Left ventricle myocardium inferior (tissue), 1 donor: ENCODE measurements at regions not wholly inside any gene's neighbourhood (a gene's known extent, or its start where the extent isn't known, plus 50 kb on each side); places are given as distances from the start of the nearest gene placed in this dataset.

Source experiments
- DNase-seq: peaks from one replicate; pipeline ENCODE4 v3.0.0-alpha.2; 2020
- H3K27ac ChIP-seq: fragments of 200-600 bp; replicated peaks from 2 replicates; pipeline ENCODE4 v1.8.0; 2021
- H3K27me3 ChIP-seq: fragments of 200-600 bp; 2 replicates; pipeline ENCODE4 v1.8.0; 2021; ENCODE audit warnings: low read depth
- H3K36me3 ChIP-seq: fragments of 200-600 bp; 2 replicates; pipeline ENCODE4 v1.8.0; 2021
- H3K4me1 ChIP-seq: fragments of 200-600 bp; 2 replicates; pipeline ENCODE4 v1.8.0; 2021
- H3K4me3 ChIP-seq: fragments of 200-600 bp; 2 replicates; pipeline ENCODE4 v1.8.0; 2021; ENCODE audit warnings: mild to moderate bottlenecking, moderate library complexity
- H3K9me3 ChIP-seq: fragments of 200-600 bp; replicated peaks from 2 replicates; pipeline ENCODE4 v1.8.0; 2021
- intact Hi-C: fragments of 100-400 bp; cut with micrococcal nuclease; formaldehyde crosslinking; loops from one replicate; pipeline ENCODE4 v1.11.0; 2022
- TF ChIP-seq, protein P1 (sequence below): fragments of 200-600 bp; IDR thresholded peaks from 2 replicates; pipeline ENCODE4 v1.8.0; 2021; ENCODE audit warnings: antibody characterized with exemption, mild to moderate bottlenecking, borderline replicate concordance
- donor health status: DM: no; HTN: yes; CAD: no; lungs with severe emphysema.

DNA sequence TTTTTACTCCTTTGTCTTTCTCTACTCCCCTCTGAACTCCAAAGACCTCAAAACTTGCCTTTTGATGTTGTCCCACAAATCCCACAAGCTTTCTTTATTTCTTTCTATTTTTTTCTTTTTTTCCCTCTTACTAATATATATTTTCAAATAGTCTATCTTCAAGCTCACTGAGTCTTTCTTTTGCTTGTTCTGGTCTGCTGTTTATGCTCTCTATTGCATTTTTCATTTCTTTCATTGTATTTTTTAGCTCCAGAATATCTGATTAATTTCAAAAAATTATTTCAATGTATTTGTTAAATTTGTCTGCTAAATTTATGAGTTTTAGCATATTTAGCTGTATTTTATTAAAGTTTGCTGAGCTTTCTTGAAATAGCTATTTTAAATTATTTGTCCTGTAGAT, 223.3 kb upstream of the IRX1 start:
- TF ChIP-seq, protein P1, sequence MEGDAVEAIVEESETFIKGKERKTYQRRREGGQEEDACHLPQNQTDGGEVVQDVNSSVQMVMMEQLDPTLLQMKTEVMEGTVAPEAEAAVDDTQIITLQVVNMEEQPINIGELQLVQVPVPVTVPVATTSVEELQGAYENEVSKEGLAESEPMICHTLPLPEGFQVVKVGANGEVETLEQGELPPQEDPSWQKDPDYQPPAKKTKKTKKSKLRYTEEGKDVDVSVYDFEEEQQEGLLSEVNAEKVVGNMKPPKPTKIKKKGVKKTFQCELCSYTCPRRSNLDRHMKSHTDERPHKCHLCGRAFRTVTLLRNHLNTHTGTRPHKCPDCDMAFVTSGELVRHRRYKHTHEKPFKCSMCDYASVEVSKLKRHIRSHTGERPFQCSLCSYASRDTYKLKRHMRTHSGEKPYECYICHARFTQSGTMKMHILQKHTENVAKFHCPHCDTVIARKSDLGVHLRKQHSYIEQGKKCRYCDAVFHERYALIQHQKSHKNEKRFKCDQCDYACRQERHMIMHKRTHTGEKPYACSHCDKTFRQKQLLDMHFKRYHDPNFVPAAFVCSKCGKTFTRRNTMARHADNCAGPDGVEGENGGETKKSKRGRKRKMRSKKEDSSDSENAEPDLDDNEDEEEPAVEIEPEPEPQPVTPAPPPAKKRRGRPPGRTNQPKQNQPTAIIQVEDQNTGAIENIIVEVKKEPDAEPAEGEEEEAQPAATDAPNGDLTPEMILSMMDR, result no peak

DNA sequence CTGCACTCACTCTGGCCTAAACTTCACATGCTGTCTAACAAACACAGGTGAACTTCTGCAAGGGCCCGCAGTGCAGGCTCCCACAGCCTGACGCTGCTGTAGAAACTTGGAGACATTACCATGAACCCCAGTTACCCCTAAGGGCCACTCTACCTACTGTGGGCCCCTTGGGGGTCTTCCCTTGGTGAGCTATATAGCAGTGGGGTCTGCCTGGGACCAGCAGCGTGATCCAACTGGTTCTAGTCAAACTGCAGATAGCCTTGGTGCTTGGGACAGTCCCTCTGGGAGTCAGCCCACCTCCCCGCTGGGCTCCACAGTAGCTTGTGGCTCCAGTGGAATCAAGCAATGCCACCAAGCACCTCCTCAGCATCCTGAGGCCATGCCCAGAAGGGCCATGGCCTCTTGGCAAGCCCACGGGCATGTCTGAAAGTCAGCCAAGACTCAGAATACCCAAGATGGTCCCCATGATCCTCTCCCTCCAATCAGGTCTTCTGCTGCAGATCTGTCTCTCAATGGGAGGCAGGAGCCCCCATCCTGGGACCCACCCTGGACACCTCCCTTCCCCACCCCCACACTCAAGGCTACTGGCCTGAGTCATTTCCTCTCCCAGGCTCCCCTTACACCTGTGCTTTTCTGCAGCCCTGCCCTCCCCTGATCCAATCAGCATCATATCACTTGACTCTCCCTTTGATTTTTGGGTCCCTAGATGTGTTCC, 230.0 kb upstream of the IRX1 start:
- Histone ChIP-seq H3K4me3 (no peak overlapping the region), H3K27me3 (peaks cover 28% of the 10 kb centered on the region), H3K9me3 (peaks cover 15% of the 10 kb centered on the region), H3K4me1 (no peaks in the 10 kb centered on the region), H3K36me3 (no peaks in the 10 kb centered on the region), H3K27ac (no peak overlapping the region)
- no peak for DNase-seq
- intact Hi-C loops, result no loop called here
- TF ChIP-seq, protein P1, result no peak

More for the DNA sequence above, 223.3 kb upstream of the IRX1 start:
- Histone ChIP-seq H3K27ac (no peak overlapping the region), H3K36me3 (no peaks in the 10 kb centered on the region), H3K9me3 (peaks cover 43% of the 10 kb centered on the region), H3K4me1 (no peaks in the 10 kb centered on the region), H3K27me3 (no peaks in the 10 kb centered on the region), H3K4me3 (no peak overlapping the region)
- no peak for DNase-seq
- intact Hi-C loops, result no loop called here

DNA sequence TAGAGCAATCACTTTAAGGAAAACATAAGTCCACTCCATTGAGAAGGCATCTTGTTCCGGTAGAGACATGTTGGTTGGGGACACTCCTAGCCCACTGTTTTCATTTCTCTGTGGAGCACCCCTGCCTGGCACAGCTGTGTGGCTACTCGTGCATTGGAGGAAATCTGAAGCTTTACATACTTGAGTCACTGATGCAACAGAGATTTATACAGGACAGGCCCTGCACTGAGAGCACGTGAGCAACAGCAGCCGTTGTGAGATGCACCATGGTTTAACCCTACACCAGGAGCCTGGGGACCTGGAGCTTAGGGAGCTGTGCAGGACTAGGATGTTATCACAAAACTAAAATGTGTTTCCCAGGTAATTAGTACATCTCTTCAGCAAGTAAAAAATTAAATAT, 230.7 kb upstream of the IRX1 start:
- H3K27ac ChIP-seq, result no peak overlapping the region
- H3K27me3 ChIP-seq, result peaks cover 28% of the 10 kb centered on the region
- no peak overlapping the region for H3K4me3 ChIP-seq
- TF ChIP-seq, protein P1, result no peak
- intact Hi-C loops, result no loop called here
- H3K4me1 ChIP-seq, result no peaks in the 10 kb centered on the region
- H3K9me3 ChIP-seq, result peaks cover 19% of the 10 kb centered on the region
- H3K36me3 ChIP-seq, result no peaks in the 10 kb centered on the region
- DNase-seq, result no peak

DNA sequence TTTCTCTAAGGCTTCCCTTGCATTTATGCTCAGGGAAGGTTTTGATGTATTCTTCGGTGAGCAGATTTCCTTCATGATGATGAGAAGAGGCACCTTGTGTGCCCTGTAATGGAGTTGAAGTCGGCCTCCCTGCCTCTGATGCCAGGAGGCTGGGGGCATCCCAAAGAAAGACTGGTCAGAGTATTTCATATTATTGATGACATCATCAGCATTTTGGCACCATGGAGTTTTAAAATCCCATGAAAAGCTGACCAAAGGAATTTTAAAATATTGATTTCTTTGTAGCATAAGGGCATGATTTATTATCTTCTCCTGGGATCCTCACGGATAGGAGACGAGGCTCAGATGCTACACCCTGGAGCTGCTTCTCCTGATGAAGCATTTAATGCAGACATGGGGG, 231.2 kb upstream of the IRX1 start:
- TF ChIP-seq, protein P1, result no peak
- Histone ChIP-seq H3K27me3 (peaks cover 28% of the 10 kb centered on the region), H3K36me3 (no peaks in the 10 kb centered on the region), H3K4me1 (no peaks in the 10 kb centered on the region), H3K27ac (no peak overlapping the region), H3K9me3 (peaks cover 16% of the 10 kb centered on the region), H3K4me3 (no peak overlapping the region)
- no peak for DNase-seq
- intact Hi-C loops, result no loop called here

DNA sequence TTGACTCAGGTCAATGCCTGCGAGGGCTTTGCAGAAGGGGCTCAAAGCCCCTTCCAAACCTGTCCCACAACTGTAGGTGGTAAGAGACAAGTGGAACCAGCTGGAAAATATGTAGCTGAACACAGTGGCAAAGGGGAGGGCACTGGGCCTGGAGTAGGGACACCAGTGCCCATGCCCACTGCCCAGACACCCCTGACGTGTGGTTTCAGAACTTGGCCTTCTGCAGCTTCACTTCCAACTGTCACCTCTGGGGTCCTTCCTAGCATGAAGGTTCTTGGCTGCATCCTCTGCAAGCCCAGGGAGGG, 233.1 kb upstream of the IRX1 start:
- Histone ChIP-seq H3K27me3 (peaks cover 37% of the 10 kb centered on the region), H3K4me1 (no peaks in the 10 kb centered on the region), H3K27ac (no peak overlapping the region), H3K4me3 (no peak overlapping the region), H3K36me3 (no peaks in the 10 kb centered on the region), H3K9me3 (peaks cover 11% of the 10 kb centered on the region)
- DNase-seq, result no peak
- intact Hi-C loops, result no loop called here
- TF ChIP-seq, protein P1, result no peak
